ENCODE measurements at regions not wholly inside any gene's neighbourhood (a gene's known extent, or its start where the extent isn't known, plus 50 kb on each side); places are given as distances from the start of the nearest gene placed in this dataset.

GRCh38 chr13:100725472-100725871 is 50.9 kb upstream of the TMTC4 start:
- ChIA-PET CTCF (no interaction called here), POLR2A (no interaction called here)
- intact Hi-C loops (cut with micrococcal nuclease) = loop anchor here (10.0 kb wide), 1 partner anchor 399 kb away; no protein-coding TSS in a partner anchor
- H3K27ac Mint-ChIP-seq = no peak overlapping the region
- no peaks in the 10 kb centered on the region for H3K36me3 Mint-ChIP-seq (ENCODE audit: low read depth)
- DNase-seq (no peak), ATAC-seq (ENCODE audit: low read depth) (no peak)
- H3K4me1 Mint-ChIP-seq = no peaks in the 10 kb centered on the region
- peaks cover 10% of the 10 kb centered on the region for H3K27me3 Mint-ChIP-seq
- H3K4me3 Mint-ChIP-seq = no peak overlapping the region
- H3K9me3 Mint-ChIP-seq = peaks cover 8% of the 10 kb centered on the region
- TF ChIP-seq CTCF (IDR thresholded peaks at IDR 0.05) = no peak

GRCh38 chr13:100724568-100724967 is 50.0 kb upstream of the TMTC4 start:
- ATAC-seq (ENCODE audit: low read depth) = no peak
- H3K4me3 Mint-ChIP-seq = no peak overlapping the region
- peaks cover 10% of the 10 kb centered on the region for H3K27me3 Mint-ChIP-seq
- no peak overlapping the region for H3K27ac Mint-ChIP-seq
- H3K4me1 Mint-ChIP-seq = no peaks in the 10 kb centered on the region
- intact Hi-C loops (cut with micrococcal nuclease) = loop anchor here (10.0 kb wide), 1 partner anchor 400 kb away; no protein-coding TSS in a partner anchor
- H3K36me3 Mint-ChIP-seq (ENCODE audit: low read depth) = no peaks in the 10 kb centered on the region
- H3K9me3 Mint-ChIP-seq = peaks cover 12% of the 10 kb centered on the region
- CTCF ChIA-PET = interaction anchor here (1.9 kb wide), 1 partner anchor 17 kb away, joined by 4 read pairs; no protein-coding TSS in a partner anchor
- POLR2A ChIA-PET = no interaction called here
- DNase-seq = no peak
- no peak for TF ChIP-seq CTCF (IDR thresholded peaks at IDR 0.05)

Measured in activated B cell treated with CpG ODN at 0.5 μM for 24 hours (primary cell).